ENCODE measurements at regions not wholly inside any gene's neighbourhood (a gene's known extent, or its start where the extent isn't known, plus 50 kb on each side); places are given as distances from the start of the nearest gene placed in this dataset.

GRCh38 chr3:153657046-153657445 lies 464.1 kb upstream of the ARHGEF26 start:
- no peak for TF ChIP-seq CTCF (IDR thresholded peaks at IDR 0.05)
- no peak for TF ChIP-seq POLR2A (IDR thresholded peaks at IDR 0.05)
